Activated CD4-positive, CD25-positive, alpha-beta regulatory T cell treated with anti-CD3 and anti-CD28 coated beads, Interleukin-2, amount 50 U/mL, for 72 hours (primary cell): ENCODE measurements at regions not wholly inside any gene's neighbourhood (a gene's known extent, or its start where the extent isn't known, plus 50 kb on each side); places are given as distances from the start of the nearest gene placed in this dataset.
"Not testable (repeated sequence)": the region's sequence is repeated elsewhere in the genome, so short reads cannot be mapped to it uniquely, and the experiment has no call there.

Source experiments
- DNase-seq: peaks from one replicate; pipeline ENCODE4 v3.0.0; 2021

DNA sequence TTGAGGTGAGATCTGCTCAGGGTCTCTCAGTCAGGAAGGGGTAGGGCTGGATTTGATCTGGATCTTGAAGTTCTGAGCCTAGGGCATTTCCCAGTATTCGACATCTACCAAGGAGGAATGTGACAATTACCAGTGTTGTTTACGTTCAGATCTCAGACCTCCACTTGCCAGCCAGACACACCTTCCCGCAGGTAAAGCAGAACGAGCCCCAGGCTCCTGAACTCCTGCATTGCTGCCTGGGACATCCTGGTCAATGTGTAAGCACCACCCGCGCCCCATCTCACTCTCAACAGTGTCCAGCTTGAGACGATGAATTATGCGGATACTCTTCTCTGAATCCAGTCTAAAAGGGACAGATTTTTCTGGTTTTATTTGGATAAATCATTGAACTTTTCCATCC lies 56.7 kb upstream of the PTCH1 start:
- DNase-seq, result no peak

DNA sequence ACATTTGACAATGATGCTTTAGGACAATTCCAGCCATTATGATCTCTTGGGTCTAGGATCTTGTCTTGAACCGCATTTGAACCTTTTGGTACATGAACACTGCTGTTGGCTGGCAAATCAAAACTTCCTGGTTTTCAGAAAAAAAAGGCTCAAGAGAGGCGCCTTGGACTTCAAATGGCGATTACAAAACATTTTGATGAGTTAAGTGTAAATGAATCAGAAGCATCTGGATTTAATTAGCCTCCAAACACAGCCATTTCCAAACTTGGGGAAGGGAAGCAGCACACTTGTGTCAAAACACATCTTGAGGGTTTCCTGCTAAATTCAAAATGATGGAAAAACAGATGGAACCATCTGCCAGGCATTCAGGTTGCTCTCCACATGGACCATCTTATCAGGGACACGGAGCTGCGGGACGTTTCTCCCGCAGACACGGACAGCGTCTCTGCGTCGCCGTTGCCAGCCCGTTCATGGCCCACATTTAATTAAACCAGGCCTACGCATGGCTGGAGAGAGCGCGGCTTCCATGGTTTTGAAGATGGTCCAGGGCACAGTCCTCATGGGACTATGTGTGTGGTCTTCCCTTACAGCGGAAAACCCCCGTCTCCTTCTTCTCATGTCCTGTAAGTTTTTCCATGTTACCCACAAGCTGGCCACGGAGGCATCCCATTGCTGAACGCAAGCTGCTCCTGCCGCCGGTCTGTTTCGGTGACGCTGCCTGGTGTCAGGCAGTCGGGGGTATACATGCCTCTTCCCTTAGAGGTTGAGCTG lies 55.8 kb upstream of the PTCH1 start:
- no peak for DNase-seq

DNA sequence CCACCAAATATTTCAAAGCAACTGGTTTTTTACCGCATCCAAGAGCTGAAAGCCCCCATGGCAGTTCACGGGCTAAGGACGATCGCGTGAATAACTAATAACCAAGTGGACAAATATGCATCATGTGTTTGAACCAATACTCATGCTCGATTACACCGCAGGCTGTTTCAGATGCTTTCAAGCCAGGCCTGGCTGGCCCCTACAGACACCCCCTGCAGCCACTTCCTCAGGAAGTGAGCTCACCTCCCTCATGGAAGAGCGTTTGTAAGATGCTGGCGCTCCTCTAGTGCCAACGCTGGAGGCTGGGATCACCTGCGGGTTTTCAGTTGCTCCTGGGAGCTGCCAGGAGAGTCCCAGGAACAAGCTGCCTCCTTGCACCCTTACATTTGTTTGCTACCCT lies 53.9 kb upstream of the PTCH1 start:
- DNase-seq, result no peak

DNA sequence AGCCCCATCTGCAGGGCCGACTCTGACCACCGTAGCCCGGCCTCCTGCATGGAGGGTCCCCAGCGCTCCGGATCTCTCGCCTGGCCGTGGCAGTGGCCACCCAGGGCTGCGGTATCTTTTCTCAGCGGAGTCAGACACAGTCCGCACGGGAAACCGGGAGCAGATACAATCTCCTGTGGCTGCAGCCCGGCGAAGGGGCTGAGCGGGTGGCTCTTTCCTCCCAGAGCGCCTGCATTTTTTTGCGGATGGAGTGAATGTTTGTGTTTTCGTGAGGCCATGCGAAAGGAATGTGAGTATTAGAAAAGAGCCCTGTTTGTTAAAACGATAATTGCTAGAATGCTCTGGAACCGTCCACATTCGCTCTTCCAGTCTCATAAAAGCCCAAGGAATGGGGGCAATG lies 53.4 kb upstream of the PTCH1 start:
- DNase-seq, result no peak

DNA sequence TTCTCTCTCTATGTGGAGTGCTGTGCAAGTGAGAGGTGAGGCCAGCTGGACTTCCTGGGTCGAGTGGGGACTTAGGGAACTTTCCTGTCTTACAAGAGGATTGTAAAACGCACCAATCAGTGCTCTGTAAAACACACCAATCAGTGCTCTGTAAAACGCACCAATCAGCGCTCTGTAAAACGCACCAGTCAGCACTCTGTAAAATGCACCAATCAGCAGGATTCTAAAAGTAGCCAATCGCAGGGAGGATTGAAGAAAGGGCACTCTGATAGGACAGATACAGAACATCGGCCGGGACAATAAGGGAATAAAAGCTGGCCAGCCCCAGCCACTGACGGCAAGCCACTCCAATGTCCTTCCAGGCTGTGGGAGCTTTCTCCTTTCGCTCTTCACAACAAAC lies 52.0 kb upstream of the PTCH1 start:
- DNase-seq, result not testable (repeated sequence)
